ENCODE measurements at regions not wholly inside any gene's neighbourhood (a gene's known extent, or its start where the extent isn't known, plus 50 kb on each side); places are given as distances from the start of the nearest gene placed in this dataset.

- Histone ChIP-seq H3K4me3 (replicated peaks; ENCODE audit: insufficient read depth, low read length) (no peak overlapping the region), H3K27ac (replicated peaks) (no peak overlapping the region), H3K27me3 (ENCODE audit: insufficient read depth, poor library complexity, severe bottlenecking) (no peaks in the 10 kb centered on the region)
- no peak for DNase-seq (ENCODE audit: low read depth in 1 of 2, low spot score in 1 of 2)
- TF ChIP-seq GABPA (IDR thresholded peaks at IDR 0.05; ENCODE audit: low read depth) (no peak), REST (IDR thresholded peaks at IDR 0.05; ENCODE audit: insufficient replicate concordance, low read depth) (no peak), CTCF (IDR thresholded peaks at IDR 0.05; ENCODE audit: insufficient read depth, low read length) (no peak), SPI1 (IDR thresholded peaks at IDR 0.05; ENCODE audit: borderline replicate concordance, low read depth) (no peak), POLR2AphosphoS5 (IDR thresholded peaks at IDR 0.05; ENCODE audit: low read depth) (no peak)
These were observed 63.2 kb upstream of the RPS23 start for GRCh38 chr5:82341325-82341724.

- TF ChIP-seq SPI1 (IDR thresholded peaks at IDR 0.05; ENCODE audit: borderline replicate concordance, low read depth) = no peak
- no peak for TF ChIP-seq GABPA (IDR thresholded peaks at IDR 0.05; ENCODE audit: low read depth)
- no peak for TF ChIP-seq REST (IDR thresholded peaks at IDR 0.05; ENCODE audit: insufficient replicate concordance, low read depth)
- no peak for TF ChIP-seq CTCF (IDR thresholded peaks at IDR 0.05; ENCODE audit: insufficient read depth, low read length)
- TF ChIP-seq POLR2AphosphoS5 (IDR thresholded peaks at IDR 0.05; ENCODE audit: low read depth) = no peak
- H3K27me3 ChIP-seq (ENCODE audit: insufficient read depth, poor library complexity, severe bottlenecking) = no peaks in the 10 kb centered on the region
- no peak overlapping the region for H3K27ac ChIP-seq (replicated peaks)
- no peak for DNase-seq (ENCODE audit: low read depth in 1 of 2, low spot score in 1 of 2)
- no peak overlapping the region for H3K4me3 ChIP-seq (replicated peaks; ENCODE audit: insufficient read depth, low read length)
These were observed 62.6 kb upstream of the RPS23 start for GRCh38 chr5:82340799-82341198.

GRCh38 chr5:82339792-82340191, 61.6 kb upstream of the RPS23 start:
- Histone ChIP-seq H3K27me3 (ENCODE audit: insufficient read depth, poor library complexity, severe bottlenecking) (no peaks in the 10 kb centered on the region), H3K27ac (replicated peaks) (no peak overlapping the region), H3K4me3 (replicated peaks; ENCODE audit: insufficient read depth, low read length) (no peak overlapping the region)
- no peak for TF ChIP-seq CTCF (IDR thresholded peaks at IDR 0.05; ENCODE audit: insufficient read depth, low read length)
- TF ChIP-seq SPI1 (IDR thresholded peaks at IDR 0.05; ENCODE audit: borderline replicate concordance, low read depth) = no peak
- TF ChIP-seq POLR2AphosphoS5 (IDR thresholded peaks at IDR 0.05; ENCODE audit: low read depth) = no peak
- no peak for TF ChIP-seq GABPA (IDR thresholded peaks at IDR 0.05; ENCODE audit: low read depth)
- TF ChIP-seq REST (IDR thresholded peaks at IDR 0.05; ENCODE audit: insufficient replicate concordance, low read depth) = no peak
- no peak for DNase-seq (ENCODE audit: low read depth in 1 of 2, low spot score in 1 of 2)

Measured in HL-60 (cell line).